GM18511 (cell line): ENCODE measurements at regions not wholly inside any gene's neighbourhood (a gene's known extent, or its start where the extent isn't known, plus 50 kb on each side); places are given as distances from the start of the nearest gene placed in this dataset.
"Not testable (repeated sequence)": the region's sequence is repeated elsewhere in the genome, so short reads cannot be mapped to it uniquely, and the experiment has no call there.

Experiments
- ATAC-seq: cut with Tn5 transposase; IDR thresholded peaks from one replicate; pipeline ENCODE4 v1.9.1; 2021; ENCODE audit warnings: mild to moderate bottlenecking, moderate library complexity; ENCODE audit not compliant: unreplicated experiment

DNA sequence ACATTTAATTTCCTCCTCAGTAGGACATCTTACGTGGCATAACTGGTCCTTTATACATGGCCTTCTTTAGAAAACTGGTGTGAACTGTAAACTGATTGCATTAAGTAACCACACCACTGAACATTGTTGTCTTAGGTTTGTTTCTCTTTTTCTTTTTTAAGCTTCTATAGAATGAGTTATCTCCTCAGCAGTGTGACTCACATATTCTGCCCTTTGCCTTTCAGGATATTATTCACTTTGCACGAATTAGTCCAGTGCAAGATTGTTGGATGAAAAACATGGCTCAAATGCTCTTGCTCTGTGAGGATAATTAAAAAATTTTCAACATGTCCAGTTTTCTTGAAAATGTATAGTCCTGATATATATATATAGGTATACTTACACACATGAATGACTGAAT, 147.6 kb downstream of the KBTBD8 start:
- ATAC-seq: no peak

- ATAC-seq: no peak
Observed at GRCh38 chr3:67154429-67154828, 156.3 kb downstream of the KBTBD8 start.

GRCh38 chr3:67167481-67167880, 169.4 kb downstream of the KBTBD8 start:
- no peak for ATAC-seq

GRCh38 chr3:67171841-67172240, 173.7 kb downstream of the KBTBD8 start:
- no peak for ATAC-seq

DNA sequence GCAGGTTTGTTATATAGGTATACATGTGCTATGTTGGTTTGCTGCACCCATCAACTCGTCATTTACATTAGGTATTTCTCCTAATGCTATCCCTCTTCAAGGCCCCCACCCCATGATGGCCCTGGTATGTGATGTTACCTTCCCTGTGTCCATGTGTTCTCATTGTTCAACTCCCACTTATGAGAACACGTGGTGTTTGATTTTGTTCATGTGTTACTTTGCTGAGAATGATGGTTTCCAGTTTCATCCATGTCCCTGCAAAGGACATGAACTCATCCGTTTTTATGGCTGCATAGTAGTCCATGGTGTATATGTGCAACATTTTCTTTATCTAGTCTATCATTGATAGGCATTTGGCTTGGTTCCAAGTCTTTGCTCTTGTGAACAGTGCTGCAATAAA, 175.0 kb downstream of the KBTBD8 start:
- ATAC-seq: not testable (repeated sequence)

DNA sequence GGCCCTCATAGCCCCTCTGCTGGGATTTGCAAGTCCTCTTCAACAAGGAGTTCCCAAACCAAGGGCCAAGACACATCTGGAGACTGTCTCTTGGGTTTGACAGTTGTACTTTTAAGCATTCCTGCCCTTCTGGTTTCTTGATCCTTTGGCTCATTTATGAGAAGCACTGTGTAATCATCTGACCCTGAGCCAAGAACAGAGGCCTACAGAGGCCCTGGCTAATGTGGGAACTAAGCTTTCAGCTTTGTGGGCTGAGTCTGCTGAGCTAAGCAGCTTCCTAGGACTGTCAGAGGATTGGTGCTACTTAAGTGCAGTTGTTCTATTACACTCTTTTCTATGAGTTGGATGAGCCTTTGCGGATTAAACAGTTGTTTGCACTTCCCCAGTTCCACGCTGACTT, 178.3 kb downstream of the KBTBD8 start:
- no peak for ATAC-seq

GRCh38 chr3:67192466-67192865, 194.4 kb downstream of the KBTBD8 start:
- ATAC-seq: no peak

DNA sequence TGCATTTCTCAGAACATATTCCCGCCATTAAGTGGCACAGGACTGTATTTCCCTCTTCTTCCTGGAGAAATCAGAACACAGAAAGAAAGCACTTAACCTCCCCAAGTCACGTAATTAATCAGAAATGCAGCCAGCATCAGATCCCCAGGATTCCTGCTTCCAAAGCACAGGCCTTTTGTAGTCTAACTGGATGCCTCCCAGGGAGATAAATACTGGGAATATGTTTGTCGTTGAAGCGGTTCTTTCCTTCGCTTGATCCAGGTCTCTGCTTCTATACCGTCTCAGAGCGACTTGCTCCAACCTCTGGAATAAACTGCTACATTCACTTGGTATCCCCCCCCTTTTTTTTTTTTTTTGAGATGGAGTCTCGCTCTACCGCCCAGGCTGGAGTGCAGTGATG, 198.6 kb downstream of the KBTBD8 start:
- no peak for ATAC-seq

DNA sequence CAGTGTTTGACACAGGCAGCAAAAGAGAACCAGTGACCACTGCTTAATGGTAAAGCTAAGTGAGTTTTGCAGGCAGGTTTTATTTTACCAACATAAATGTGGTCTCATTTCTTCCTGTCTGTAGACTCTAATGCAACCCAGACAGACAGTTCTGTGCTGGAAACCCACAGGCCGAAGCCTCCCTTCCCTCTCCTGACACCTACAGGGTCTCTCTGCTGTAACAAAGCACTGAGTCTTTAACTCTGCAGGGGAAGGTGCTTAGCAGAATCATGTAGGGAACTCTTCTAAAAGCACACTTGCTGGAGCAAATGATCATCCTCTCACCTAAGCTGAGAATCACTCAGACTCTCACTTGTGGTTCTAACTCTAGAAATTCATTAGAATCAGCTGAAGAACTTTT, 200.3 kb downstream of the KBTBD8 start:
- no peak for ATAC-seq

- no peak for ATAC-seq
Observed at GRCh38 chr3:67200618-67201017, 202.5 kb downstream of the KBTBD8 start.

GRCh38 chr3:67201026-67201425, 202.9 kb downstream of the KBTBD8 start:
- ATAC-seq: no peak

GRCh38 chr3:67202053-67202452, 203.9 kb downstream of the KBTBD8 start:
- ATAC-seq: no peak

DNA sequence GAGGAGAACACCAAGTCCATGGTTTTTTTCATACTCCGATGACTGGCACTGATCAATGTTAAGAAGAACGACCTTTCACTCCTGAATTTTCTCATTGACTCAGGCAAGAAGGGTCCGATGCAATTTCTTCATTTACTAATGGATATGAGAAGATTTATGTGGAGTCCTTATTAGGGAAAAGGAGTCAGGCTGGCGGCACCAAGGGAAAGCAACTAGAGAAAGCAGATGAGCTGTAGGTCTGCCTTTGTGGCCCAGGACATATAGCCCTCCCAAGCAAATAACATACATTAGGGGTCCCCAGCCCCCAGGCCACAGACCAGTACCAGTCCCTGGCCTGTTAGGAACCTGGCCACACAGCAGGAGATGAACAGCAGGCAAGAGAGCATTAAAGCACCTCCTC, 206.8 kb downstream of the KBTBD8 start:
- no peak for ATAC-seq

DNA sequence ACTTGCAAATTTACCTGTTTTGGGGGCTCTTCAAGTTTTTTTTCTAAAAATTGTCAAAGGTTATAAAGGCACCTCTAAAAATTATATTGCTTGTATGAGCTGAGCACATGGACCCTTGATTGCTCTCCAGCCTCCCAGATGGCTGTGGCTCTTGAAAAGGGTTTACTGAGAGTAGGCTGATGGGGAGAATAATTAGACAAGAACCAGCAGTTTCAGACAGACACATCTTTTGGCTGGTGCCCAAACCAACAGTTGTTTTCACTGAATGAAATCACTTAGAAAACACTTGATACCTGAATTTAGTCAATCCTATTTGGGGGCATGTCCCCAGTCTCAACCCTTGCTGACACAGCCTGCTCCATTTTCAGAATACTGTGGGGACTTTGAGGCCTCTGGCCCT, 217.6 kb downstream of the KBTBD8 start:
- no peak for ATAC-seq

- ATAC-seq: no peak
Observed at GRCh38 chr3:67227030-67227429, 228.9 kb downstream of the KBTBD8 start.

DNA sequence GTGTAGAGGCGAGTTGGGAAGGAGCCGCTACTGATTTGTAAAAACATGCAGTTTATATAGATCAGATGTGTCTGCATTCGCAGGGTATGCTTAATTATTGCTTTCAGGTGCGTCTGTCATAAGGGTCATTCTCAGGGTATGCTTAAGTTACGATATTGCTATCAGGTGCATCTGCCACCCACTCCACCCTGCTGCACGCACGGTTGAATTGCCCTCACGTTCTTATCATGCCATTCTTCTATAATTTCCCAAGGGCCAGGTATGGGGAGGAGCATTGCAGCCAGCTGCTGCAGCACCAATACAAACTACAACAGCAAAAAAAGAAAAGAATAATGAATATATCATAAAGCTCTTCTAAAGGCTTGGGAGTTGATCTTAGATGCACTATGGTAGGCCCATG, 230.0 kb downstream of the KBTBD8 start:
- no peak for ATAC-seq

GRCh38 chr3:67232642-67233041, 234.5 kb downstream of the KBTBD8 start:
- ATAC-seq: no peak

DNA sequence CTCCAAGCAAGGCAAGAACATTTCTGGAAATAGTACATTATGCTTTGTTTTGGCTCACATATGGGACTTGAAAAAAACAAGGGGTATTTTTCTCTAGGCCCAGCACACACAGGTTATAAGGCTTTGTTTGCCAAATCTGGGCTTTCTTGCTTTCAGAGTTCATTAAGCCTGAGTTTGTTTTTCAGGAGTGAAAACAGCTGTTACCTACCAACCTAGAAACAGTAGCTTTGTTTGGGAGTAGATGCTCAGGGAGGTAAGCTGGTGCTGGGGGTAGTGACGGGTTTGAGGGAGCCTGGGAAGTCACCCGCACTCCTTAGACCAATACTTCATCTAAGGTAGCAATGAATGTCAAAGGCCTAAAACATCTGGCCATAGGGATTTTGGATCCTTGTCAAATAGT, 241.2 kb downstream of the KBTBD8 start:
- ATAC-seq: no peak

GRCh38 chr3:67241084-67241483, 243.0 kb downstream of the KBTBD8 start:
- no peak for ATAC-seq

DNA sequence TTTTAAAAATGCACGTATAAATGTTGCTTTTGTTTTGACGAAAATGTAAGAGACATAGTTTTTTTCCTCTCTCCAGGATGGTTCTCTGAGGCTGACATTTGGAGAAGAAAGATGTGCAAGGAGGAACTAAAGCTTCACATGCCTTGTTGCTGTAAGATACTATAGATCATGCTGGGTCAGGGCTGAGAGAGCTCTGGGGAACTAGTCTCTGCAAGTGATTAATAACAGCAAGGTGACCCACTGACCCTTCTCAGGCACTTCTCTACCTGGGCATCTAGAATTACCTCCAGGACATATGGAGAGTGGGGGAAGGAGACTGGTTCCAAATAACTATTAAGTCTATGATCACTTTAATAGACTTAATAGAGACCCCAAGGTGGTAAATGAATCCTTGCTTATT, 246.0 kb downstream of the KBTBD8 start:
- ATAC-seq: no peak

GRCh38 chr3:67245545-67245944, 247.4 kb downstream of the KBTBD8 start:
- no peak for ATAC-seq

DNA sequence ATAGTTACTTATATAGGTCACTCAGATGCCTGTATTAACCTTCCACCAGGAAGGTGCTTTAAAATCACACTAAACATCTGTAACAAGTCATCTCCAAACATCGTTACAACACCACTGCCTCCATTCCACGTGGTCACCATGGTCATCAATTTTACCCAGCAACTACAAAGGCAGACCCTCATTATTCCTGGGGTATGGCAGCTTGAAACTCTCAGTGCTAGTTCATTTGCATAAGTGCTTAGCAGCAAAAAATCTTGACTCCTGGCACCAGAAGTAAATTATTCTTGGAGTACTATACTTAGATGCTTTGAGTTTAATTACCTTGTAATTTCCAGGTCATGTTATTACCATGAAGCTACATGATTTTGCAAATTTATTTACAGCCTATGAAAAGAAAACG, 250.6 kb downstream of the KBTBD8 start:
- no peak for ATAC-seq

DNA sequence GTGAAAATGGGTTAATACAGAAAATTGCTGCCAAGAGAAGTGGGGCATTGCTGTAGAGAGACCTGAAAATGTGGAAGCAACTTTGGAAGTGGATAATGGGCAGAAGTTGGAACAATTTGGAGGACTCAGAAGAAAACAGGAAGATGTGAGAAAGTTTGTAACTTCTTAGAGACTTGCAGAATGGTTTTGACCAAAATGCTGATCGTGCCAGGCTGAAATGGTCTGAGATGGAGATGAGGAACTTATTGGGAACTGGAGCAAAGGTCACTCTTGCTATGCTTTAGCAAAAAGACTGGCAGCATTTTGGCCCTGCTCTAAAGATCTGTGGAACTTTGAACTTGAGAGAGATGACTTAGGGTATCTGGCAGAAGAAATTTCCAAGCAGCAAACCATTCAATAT, 254.8 kb downstream of the KBTBD8 start:
- not testable (repeated sequence) for ATAC-seq
